PC-9 (cell line): ENCODE measurements at regions not wholly inside any gene's neighbourhood (a gene's known extent, or its start where the extent isn't known, plus 50 kb on each side); places are given as distances from the start of the nearest gene placed in this dataset.

ENCODE experiments used
- BruUV-seq: library from RNA; stranded (reverse); fragments of 400-500 nt; replicated peaks from 2 replicates; lab custom pipeline; 2021; lab: Mats Ljungman, UMichigan
- CTCF ChIA-PET: fragments of 300-600 bp; sonication (Branson Sonifier 250); formaldehyde crosslinking; loops from one replicate; lab custom pipeline; 2022; ENCODE audit warnings: antibody characterized with exemption; lab: Charles Lee
- POLR2A ChIA-PET: fragments of 300-600 bp; sonication (Branson Sonifier 250); formaldehyde crosslinking; loops from one replicate; lab custom pipeline; 2022; ENCODE audit warnings: antibody characterized with exemption; ENCODE audit not compliant: unreplicated experiment; lab: Charles Lee
- DNase-seq, 2 experiments: peaks; one replicate each; pipeline versions ENCODE4 v3.0.0 to v3.0.0-alpha.2; 2015 to 2022; ENCODE audit warnings: mixed read lengths in 1 of 2
- H2AFZ ChIP-seq: fragments of 200-600 bp; sonication (generic); 2 replicates; pipeline ENCODE4 v1.8.1; 2017; ENCODE audit warnings: antibody characterized with exemption
- H3F3A ChIP-seq: fragments of 200-600 bp; sonication (generic); 2 replicates; pipeline ENCODE4 v1.8.1; 2017; ENCODE audit warnings: antibody characterized with exemption, mild to moderate bottlenecking, low read depth; ENCODE audit not compliant: insufficient read depth
- H3K27ac ChIP-seq: fragments of 200-600 bp; sonication (generic); 2 replicates; pipeline ENCODE4 v1.6.1; 2016; ENCODE audit warnings: mixed run types
- H3K27me3 ChIP-seq: fragments of 200-600 bp; sonication (generic); 2 replicates; pipeline ENCODE4 v1.6.1; 2016; ENCODE audit warnings: low read depth, mixed run types; ENCODE audit not compliant: insufficient read depth
- H3K36me3 ChIP-seq: fragments of 200-600 bp; sonication (generic); 2 replicates; pipeline ENCODE4 v1.6.1; 2016; ENCODE audit warnings: low read depth, mixed run types
- H3K4me1 ChIP-seq: fragments of 200-600 bp; sonication (generic); replicated peaks from 2 replicates; pipeline ENCODE4 v1.6.1; 2016; ENCODE audit warnings: mixed run types; ENCODE audit not compliant: insufficient read depth
- H3K4me2 ChIP-seq: fragments of 200-600 bp; sonication (generic); 2 replicates; pipeline ENCODE4 v1.6.1; 2017; ENCODE audit warnings: mixed run types
- H3K4me3 ChIP-seq: fragments of 200-600 bp; sonication (generic); 2 replicates; pipeline ENCODE4 v1.6.1; 2016; ENCODE audit warnings: mixed run types
- H3K79me2 ChIP-seq: fragments of 200-600 bp; sonication (generic); 2 replicates; pipeline ENCODE4 v1.6.1; 2017; ENCODE audit warnings: low read depth, mixed run types
- H3K9me2 ChIP-seq: fragments of 200-600 bp; sonication (generic); 2 replicates; pipeline ENCODE4 v1.8.1; 2017; ENCODE audit warnings: mild to moderate bottlenecking; ENCODE audit not compliant: insufficient read depth
- H3K9me3 ChIP-seq: fragments of 200-600 bp; sonication (generic); 2 replicates; pipeline ENCODE4 v1.8.1; 2016; ENCODE audit warnings: low read depth; ENCODE audit not compliant: insufficient read depth
- H4K20me1 ChIP-seq: fragments of 200-600 bp; sonication (generic); 2 replicates; pipeline ENCODE4 v1.8.1; 2017; ENCODE audit not compliant: insufficient read depth
- EZH2 ChIP-seq: fragments of 200-600 bp; sonication (generic); IDR thresholded peaks from 2 replicates; pipeline ENCODE4 v1.8.0; 2017; ENCODE audit warnings: antibody characterized with exemption, low read depth
- intact Hi-C: fragments of 100-400 bp; cut with micrococcal nuclease; formaldehyde crosslinking; loops from one replicate; pipeline ENCODE4 v1.10.0; 2022; ENCODE audit not compliant: unreplicated experiment
- TF ChIP-seq, protein P1 (sequence below): fragments of 200-600 bp; sonication (generic); conservative IDR thresholded peaks from 2 replicates; pipeline ENCODE4 v1.6.1; 2017; ENCODE audit warnings: mixed run types, antibody characterized with exemption, mild to moderate bottlenecking, moderate library complexity

DNA sequence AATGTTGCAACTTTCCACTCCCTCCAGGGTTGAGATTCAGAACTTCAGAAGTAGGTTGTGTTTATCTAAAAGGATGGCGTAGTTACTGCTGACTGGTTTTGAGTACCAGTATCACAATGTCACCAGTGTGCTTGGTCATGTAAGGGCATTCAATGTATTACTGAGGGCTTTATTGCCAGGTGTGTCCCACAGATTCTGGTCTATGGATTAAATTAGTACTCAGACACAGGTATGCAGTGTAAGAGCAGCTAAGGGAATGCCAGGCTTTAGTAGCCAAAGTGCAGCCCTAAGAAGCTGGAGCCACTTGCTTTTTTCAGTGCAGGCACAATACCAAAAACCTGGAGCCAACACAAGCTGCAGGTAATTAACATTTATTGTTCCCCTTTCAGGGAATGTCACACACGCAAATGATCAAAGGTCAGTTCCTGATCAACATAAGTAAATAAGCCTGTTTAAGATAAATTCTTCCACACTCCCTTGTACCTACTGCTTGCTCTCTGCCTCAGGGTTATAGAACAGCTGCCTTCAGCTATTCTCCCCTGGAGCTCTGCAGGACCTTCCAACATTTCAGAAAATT lies 130.1 kb upstream of the ZNF91 start:
- POLR2A ChIA-PET = no interaction called here
- Histone ChIP-seq H3K4me3 (no peak overlapping the region), H3K9me2 (no peaks in the 10 kb centered on the region), H3K4me1 (peaks cover 26% of the 10 kb centered on the region), H3K4me2 (no peak overlapping the region), H3F3A (peaks cover 12% of the 10 kb centered on the region; the same call in 1 of the 2 replicates), H3K27ac (no peak overlapping the region), H3K79me2 (no peaks in the 10 kb centered on the region), H3K27me3 (no peaks in the 10 kb centered on the region), H4K20me1 (no peaks in the 10 kb centered on the region), H3K36me3 (no peaks in the 10 kb centered on the region), H2AFZ (no peak overlapping the region), H3K9me3 (peaks cover 52% of the 10 kb centered on the region)
- CTCF ChIA-PET = no interaction called here
- BruUV-seq = no TSS peak
- intact Hi-C loops = no loop called here
- peak in 1 of 2 experiments; percentile 16 for DNase-seq
- TF ChIP-seq, protein P1, sequence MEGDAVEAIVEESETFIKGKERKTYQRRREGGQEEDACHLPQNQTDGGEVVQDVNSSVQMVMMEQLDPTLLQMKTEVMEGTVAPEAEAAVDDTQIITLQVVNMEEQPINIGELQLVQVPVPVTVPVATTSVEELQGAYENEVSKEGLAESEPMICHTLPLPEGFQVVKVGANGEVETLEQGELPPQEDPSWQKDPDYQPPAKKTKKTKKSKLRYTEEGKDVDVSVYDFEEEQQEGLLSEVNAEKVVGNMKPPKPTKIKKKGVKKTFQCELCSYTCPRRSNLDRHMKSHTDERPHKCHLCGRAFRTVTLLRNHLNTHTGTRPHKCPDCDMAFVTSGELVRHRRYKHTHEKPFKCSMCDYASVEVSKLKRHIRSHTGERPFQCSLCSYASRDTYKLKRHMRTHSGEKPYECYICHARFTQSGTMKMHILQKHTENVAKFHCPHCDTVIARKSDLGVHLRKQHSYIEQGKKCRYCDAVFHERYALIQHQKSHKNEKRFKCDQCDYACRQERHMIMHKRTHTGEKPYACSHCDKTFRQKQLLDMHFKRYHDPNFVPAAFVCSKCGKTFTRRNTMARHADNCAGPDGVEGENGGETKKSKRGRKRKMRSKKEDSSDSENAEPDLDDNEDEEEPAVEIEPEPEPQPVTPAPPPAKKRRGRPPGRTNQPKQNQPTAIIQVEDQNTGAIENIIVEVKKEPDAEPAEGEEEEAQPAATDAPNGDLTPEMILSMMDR = no peak
- TF ChIP-seq EZH2 = no peak

DNA sequence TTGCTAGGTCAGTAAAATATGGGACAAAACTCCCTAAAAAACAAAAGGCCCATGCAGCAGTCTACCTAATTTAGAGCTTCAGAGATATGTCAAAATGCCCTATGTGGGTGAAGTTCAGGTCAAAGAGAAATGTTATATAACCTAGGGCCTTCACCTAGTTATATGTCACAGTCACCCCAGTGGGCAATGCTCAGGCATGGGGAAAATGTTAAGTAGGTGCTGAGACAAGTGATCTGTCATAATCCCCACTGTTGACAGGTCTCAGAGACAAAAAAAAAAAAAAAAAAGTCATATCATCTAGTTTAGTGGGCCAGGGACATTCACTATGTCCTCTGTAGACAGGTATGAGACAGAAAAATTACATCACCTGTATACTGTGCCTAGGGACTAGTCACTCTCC lies 128.6 kb upstream of the ZNF91 start:
- H3K9me3 ChIP-seq = peaks cover 51% of the 10 kb centered on the region
- peak in 1 of 2 experiments; percentile 12 for DNase-seq
- no peak overlapping the region for H3K4me2 ChIP-seq
- peaks cover 26% of the 10 kb centered on the region for H3K4me1 ChIP-seq
- intact Hi-C loops = no loop called here
- no peak overlapping the region for H3K27ac ChIP-seq
- no TSS peak for BruUV-seq
- TF ChIP-seq, protein P1 = no peak
- TF ChIP-seq EZH2 = no peak
- H3K9me2 ChIP-seq = no peaks in the 10 kb centered on the region
- H3K36me3 ChIP-seq = no peaks in the 10 kb centered on the region
- H3K27me3 ChIP-seq = no peaks in the 10 kb centered on the region
- CTCF ChIA-PET = no interaction called here
- no peaks in the 10 kb centered on the region for H3K79me2 ChIP-seq
- H2AFZ ChIP-seq = no peak overlapping the region
- no peak overlapping the region for H3K4me3 ChIP-seq
- H4K20me1 ChIP-seq = no peaks in the 10 kb centered on the region
- peaks cover 12% of the 10 kb centered on the region; the same call in 1 of the 2 replicates for H3F3A ChIP-seq
- POLR2A ChIA-PET = no interaction called here

DNA sequence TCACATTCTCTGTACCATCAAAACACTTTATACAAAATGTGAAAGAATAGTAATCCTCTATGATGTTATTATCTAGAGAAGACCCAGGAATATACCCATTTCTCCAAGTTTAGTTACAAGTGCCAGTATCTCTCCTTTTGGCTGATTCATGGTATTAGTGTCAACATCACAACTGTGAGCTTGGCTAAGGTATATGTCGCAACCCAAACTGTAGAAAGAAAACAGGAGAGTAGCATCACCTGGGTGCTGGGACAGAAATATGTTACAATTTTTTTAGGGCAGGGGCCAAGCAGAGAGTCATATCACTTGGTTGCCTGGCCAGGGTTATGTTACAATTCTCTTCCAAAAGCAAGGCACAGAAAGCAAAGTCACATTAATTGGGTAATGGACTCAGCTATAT lies 127.2 kb upstream of the ZNF91 start:
- BruUV-seq = no TSS peak
- peak in 1 of 2 experiments; percentile 44 for DNase-seq
- Histone ChIP-seq H3K9me3 (peaks cover 51% of the 10 kb centered on the region), H3K4me1 (peaks cover 16% of the 10 kb centered on the region; the same call in 1 of the 2 replicates), H3F3A (peaks cover 12% of the 10 kb centered on the region; the same call in 1 of the 2 replicates), H3K27me3 (no peaks in the 10 kb centered on the region), H3K9me2 (no peaks in the 10 kb centered on the region), H4K20me1 (no peaks in the 10 kb centered on the region), H3K27ac (peak overlapping the region; percentile 40), H2AFZ (no peak overlapping the region), H3K4me3 (no peak overlapping the region), H3K4me2 (no peak overlapping the region), H3K36me3 (no peaks in the 10 kb centered on the region), H3K79me2 (no peaks in the 10 kb centered on the region)
- POLR2A ChIA-PET = no interaction called here
- intact Hi-C loops = no loop called here
- TF ChIP-seq, protein P1 = no peak
- TF ChIP-seq EZH2 = no peak
- CTCF ChIA-PET = no interaction called here
